ENCODE measurements at regions not wholly inside any gene's neighbourhood (a gene's known extent, or its start where the extent isn't known, plus 50 kb on each side); places are given as distances from the start of the nearest gene placed in this dataset.

DNA sequence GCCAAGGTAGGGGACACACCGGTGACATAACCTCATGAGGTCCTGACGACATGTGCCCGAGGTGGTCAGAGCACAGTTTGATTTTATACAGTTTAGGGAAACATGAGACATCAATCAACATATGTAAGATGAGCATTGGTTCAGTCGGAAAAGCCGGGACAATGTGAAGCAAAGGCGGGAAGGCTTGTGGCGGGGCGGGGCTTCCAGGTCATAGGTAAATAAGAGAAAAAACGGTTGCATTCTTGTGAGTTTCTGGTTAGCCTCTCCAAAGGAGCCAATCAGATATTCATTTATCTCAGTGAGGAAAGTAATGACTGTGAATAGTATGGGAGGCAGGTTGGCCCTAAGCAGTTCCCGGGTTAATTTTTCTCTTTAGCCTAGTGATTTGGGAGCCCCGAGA is 271.7 kb upstream of the ATP10A start:
- TF ChIP-seq, protein P1, sequence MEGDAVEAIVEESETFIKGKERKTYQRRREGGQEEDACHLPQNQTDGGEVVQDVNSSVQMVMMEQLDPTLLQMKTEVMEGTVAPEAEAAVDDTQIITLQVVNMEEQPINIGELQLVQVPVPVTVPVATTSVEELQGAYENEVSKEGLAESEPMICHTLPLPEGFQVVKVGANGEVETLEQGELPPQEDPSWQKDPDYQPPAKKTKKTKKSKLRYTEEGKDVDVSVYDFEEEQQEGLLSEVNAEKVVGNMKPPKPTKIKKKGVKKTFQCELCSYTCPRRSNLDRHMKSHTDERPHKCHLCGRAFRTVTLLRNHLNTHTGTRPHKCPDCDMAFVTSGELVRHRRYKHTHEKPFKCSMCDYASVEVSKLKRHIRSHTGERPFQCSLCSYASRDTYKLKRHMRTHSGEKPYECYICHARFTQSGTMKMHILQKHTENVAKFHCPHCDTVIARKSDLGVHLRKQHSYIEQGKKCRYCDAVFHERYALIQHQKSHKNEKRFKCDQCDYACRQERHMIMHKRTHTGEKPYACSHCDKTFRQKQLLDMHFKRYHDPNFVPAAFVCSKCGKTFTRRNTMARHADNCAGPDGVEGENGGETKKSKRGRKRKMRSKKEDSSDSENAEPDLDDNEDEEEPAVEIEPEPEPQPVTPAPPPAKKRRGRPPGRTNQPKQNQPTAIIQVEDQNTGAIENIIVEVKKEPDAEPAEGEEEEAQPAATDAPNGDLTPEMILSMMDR (IDR thresholded peaks at IDR 0.05; ENCODE audit: poor library complexity), result no peak
- TF ChIP-seq EZH2phosphoT487 (IDR thresholded peaks at IDR 0.05; ENCODE audit: low read depth, severe bottlenecking, unreplicated experiment) (no peak), EZH2 (IDR thresholded peaks at IDR 0.05; ENCODE audit: borderline replicate concordance) (no peak)

All from hepatocyte (in vitro differentiated cells).